ENCODE measurements at regions not wholly inside any gene's neighbourhood (a gene's known extent, or its start where the extent isn't known, plus 50 kb on each side); places are given as distances from the start of the nearest gene placed in this dataset.
"Not testable (repeated sequence)": the region's sequence is repeated elsewhere in the genome, so short reads cannot be mapped to it uniquely, and the experiment has no call there.

DNA sequence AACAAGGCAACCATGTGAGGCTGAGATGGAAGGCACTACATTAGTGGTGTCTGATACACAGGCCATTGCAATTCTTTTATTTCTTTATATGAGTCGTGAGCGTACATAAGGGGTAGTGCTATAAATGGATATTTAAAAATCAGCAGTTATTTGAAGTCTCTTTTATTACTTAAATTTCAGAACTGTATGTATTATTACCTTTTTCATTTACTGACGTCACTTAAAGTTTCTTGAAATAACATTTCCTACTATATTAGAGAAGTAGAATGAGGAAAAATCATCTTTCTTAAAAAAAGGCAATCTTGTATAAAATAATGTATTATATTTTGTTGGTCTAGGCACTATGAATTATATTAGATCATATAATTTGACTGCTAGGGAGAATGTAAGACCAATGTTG lies 280.9 kb upstream of the CYLC2 start:
- DNase-seq: no peak

DNA sequence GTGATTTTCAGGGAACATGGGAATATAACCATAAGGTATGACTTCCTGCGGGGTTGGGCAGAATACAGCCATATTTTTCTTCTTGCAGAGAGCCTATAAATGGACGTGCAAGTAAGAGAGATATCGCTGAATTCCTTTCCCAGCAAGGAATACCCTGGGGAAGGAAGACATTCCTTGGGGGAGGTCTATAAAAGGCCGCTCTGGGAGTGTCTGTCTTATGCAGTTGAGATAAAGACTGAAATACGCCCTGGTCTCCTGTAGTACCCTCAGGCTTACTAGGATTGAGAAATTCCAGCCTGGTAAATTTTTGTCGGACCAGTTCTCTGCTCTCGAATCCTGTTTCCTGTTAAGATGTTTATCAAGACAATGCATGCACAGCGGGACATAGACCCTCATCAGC lies 282.2 kb upstream of the CYLC2 start:
- DNase-seq: not testable (repeated sequence)

DNA sequence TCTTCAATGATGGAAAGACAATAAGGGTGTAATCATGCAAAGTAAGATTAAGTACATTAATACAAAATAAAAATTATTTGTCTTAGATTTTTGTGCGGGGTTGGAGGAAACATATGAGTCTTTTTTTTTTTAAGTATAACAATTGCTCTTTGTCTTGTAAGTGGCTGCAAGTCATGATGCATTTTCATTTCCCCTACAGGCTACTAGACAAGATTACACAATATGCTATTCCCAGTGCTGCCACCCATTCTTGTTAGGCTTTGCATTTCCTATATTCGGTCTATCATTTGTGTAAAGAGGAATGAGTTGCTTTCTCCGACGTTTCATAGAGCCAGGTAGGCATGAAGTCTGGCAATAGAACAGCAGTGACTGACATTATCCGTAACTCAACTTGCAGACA lies 294.2 kb upstream of the CYLC2 start:
- DNase-seq: no peak

DNA sequence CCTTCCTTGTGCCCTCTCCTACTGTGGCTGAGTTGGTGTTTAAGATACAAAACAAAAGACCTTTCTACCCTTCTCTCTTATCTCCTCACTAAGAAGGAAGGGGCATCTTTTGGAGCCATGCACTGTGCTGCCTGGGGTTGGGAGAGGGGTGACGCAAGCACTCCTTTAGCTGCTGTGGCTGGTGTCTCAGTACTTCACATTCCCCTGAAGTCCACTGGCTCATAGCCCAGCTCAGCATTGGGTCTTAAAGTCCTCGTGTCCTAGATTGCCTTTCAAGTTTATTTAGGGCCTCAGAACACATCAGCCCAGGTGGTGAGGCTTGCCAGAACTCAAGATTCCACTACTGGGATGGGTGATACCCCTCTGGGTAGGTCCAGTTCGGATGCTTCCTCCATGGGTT lies 325.9 kb upstream of the CYLC2 start:
- no peak for DNase-seq

DNA sequence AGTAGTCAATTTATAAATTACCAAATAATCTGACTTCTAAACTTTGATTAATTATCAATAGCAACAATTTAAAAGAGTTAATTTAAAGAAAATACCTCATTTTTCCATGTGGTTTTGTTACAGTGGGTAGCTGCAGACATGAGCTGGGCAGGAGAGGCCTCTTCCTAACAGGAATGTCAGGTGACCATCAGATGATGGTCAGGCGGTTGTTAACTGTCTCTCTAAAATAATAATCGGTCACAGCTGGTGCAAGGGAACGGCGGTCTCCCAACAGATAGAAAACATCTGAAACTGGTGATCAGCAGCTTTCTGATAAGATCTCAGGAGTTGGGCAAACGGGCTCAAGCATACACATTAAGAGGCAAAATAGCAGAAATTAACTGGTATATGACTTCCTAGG lies 342.7 kb upstream of the CYLC2 start:
- DNase-seq: no peak

DNA sequence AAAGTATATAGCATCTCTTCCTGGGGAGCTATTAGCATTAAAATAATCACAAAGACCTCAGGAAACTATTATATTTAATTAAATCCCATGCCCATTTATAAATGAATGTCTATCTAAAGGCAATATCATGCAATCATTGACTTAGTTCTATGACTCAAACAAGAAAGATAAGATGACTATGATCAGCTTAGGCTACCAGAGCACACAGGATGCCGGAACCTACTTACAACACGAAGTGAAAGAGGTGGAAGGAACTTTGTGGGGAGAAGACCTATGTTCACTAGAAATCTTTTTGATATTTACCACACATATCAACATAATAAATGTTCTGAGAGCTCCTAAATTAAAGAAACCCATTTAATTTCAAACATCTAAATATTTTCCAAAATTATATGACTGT lies 344.2 kb upstream of the CYLC2 start:
- DNase-seq: no peak

DNA sequence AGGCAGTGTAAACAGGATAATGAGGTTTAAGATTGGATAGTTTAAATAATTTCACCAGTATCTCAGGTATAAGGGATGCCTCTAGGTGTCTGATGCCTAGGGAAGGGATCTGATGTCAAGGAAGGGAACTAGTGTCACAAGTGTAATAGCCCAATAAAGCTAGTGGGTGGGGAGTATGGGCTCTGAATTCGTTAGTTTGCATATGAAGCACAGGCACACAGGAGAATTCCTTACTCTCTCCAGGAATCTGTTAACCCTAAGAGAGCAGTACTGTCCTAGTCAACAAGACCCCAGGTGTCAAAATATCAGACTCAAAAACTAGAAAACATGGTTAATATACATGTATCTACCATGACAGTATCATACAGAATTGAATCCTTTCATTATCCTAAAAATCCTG lies 352.5 kb upstream of the CYLC2 start:
- no peak for DNase-seq

DNA sequence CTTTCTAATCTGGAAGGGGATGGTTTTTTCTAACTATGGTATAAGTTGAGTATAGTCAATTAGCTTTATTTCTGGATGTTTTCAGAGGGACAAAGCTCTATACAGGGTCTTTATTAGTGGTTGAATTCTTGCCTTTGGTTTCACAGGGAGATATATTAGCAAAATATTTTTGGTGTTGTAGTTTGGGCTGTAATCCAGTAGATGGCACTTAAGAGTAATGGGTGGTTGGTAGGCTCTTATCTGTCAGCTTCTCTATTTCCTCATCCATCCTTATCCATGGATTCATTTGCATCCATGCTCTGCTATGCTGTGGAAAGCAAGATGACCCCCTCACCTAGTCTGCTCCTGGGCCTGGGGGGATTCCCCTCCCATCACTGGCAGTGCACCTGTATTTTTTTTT lies 363.6 kb upstream of the CYLC2 start:
- DNase-seq: no peak

DNA sequence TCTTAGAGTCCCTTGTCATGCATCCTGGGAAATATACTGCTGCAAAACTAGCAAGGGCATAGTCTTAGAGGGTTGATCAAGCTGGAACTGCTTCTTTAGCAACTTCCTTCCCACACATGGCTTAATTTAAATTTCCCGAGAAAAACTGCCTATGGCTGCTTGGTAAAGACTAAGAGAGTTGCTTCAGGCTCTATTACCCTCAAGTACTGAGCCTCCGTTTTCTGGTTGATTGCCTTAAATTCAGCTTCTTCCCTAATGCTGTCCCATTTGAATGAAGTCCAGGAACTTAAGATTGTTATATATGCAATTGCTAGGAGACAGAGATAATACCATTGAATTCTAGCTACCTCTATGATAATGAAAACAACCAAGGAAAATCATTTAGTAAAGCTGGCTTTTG lies 385.7 kb upstream of the CYLC2 start:
- DNase-seq: no peak

DNA sequence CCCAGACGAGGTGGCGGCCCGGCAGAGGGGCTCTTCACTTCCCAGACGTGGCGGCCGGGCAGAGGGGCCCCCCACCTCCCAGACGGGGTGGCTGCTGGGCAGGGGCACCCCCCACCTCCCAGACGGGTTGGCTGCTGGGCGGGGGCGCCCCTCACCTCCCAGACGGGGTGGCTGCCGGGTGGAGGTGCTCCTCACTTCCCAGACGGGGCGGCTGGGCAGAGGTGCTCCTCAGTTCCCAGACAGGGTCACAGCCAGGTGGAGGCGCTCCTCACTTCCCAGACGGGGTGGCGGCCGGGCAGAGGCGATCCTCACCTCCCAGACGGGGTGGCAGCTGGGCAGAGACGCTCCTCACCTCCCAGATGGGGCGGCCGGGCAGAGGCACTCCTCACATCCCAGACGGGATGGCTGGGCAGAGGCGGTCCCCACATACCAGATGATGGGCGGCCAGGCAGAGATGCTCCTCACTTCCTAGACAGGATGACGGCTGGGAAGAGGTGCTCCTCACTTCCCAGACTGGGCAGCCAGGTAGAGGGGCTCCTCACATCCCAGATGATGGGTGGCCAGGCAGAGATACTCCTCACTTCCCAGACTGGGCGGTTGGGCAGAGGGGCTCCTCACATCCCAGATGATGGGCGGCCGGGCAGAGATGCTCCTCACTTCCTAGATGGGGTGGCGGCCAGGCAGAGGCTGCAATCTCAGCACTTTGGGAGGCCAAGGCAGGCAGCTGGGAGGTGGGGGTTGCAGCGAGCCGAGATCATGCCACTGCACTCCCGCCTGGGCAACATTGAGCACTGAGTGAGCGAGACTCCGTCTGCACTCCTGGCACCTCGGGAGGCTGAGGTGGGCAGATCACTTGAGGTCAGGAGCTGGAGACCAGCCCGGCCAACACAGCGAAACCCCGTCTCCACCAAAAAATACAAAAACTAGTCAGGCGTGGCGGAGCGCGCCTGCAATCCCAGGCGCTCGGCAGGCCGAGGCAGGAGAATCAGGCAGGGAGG lies 391.6 kb upstream of the CYLC2 start:
- DNase-seq: not testable (repeated sequence)

DNA sequence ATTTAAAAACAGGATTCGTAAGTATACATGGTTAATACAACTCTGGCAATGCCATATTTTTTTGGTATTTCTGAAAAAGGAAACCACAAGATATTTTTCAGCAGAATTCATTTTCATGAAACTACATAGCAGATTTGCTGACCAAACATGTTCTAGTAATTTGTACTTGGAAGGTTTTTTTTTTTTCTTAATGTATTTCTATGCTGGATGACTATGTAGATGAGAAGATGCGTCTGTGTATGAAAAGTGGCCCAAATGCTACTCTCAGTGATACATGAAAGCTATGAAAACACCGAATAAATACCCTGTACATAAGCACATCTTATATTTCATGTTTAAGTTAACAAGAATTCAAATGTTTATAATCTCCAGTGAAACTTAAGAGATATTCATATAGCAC lies 400.9 kb upstream of the CYLC2 start:
- DNase-seq: no peak

DNA sequence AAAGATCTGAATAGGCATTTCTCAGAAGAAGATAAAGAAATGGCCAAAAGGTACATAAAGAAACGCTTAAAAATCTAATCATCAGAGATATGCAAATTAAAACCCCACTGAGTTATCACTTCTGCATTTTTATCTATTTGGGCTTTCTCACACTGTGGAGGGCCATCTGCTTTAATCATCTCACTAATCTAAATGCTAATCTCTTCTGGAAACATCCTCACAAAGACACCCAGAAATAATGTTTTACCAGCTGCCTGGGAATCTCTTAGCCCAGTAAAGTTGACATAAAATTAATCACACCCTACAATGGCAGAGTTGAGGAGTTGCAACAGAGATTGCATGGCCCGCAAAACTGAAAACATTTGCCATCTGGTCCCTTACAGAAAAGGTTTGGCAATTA lies 407.9 kb upstream of the CYLC2 start:
- DNase-seq: no peak

DNA sequence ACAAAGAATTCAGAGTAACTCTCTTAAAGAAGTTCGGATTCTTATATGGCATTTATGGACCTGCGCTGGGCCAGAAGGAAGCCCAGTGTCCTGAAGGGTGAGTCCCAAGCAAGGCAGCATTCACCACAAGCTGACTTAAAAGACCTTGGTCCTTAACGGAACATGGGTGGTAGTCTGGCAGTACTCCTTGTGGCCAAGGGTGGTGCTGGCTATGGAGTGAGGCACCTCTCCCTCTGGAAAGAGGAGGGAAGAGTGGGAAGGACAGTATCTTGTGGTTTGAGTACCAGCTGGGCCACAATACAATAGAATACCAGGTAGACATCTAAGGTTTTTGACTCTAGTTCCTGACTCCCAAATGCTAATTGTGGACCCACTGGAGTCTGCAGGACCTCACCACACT lies 425.7 kb upstream of the CYLC2 start:
- no peak for DNase-seq

DNA sequence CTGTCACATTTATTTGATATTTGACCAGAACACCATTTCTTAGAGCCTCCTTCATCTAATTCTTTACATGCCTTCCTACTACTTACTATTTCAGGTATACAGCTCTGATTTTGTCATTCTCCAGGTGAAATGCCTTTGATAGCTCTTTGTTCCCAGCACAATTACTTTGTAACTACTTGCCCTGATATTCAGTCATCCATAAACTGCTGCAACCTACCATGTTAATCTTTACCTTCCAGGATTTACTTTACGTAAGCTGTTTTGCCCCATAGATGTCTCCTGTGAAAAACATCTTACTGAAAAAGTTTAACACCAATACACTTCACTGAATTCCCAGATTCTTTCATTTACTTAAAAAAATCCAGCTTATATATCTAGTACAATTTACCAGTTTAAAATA lies 443.8 kb upstream of the CYLC2 start:
- DNase-seq: no peak

DNA sequence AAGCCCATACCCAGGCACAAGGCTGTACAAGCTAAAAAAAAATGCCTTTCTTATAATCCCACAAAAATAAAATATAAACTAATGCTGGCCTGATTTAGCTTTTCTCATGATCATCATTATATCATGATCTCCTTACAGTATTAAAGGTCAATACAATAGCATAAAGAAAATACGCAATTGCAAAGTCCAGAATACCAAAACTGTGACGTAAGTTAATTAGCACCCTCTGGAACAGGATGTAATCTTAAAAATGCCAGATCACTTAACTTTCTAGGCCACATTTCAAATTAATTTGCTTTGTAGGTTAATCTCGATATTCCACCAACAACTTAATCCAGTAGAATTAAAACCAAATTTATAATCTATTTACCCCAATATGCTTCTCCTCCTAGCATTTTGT lies 444.2 kb upstream of the CYLC2 start:
- DNase-seq: no peak

DNA sequence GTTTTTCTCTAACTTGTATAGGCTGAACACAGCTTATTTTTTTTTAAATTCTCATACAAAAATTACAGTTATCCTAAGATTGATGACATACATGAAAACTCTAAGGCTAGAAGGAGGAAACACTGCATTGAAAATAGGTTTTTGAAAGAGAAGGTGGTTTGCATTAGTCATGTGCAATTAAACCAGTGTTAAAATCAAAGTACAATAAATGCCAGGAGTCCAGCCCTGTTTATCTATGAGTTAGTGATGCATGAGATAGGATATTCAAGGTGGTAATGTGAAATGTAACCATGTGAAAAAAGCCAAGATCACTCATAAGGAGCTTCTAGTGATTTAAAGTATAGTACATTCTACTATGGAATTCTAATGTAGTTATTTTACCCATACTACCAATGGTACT lies 444.9 kb upstream of the CYLC2 start:
- no peak for DNase-seq

DNA sequence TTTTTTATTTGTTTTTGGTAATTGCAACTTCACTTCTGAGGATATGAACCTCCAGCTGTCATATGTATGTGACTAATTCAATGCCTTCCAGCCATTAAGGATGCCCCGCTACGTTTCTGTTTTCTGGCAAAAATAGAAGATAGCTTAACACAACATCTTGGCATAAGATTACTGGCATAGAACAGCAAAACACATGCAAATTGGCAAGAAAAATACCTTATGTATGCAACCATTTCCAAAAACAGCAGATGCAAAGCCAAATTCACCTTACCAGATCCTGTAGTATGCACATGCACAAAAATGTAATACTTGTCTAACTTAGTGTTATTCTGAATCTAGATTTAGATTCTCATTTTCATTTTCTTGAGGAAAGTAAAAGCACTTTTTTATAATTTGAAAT lies 461.1 kb upstream of the CYLC2 start:
- no peak for DNase-seq

DNA sequence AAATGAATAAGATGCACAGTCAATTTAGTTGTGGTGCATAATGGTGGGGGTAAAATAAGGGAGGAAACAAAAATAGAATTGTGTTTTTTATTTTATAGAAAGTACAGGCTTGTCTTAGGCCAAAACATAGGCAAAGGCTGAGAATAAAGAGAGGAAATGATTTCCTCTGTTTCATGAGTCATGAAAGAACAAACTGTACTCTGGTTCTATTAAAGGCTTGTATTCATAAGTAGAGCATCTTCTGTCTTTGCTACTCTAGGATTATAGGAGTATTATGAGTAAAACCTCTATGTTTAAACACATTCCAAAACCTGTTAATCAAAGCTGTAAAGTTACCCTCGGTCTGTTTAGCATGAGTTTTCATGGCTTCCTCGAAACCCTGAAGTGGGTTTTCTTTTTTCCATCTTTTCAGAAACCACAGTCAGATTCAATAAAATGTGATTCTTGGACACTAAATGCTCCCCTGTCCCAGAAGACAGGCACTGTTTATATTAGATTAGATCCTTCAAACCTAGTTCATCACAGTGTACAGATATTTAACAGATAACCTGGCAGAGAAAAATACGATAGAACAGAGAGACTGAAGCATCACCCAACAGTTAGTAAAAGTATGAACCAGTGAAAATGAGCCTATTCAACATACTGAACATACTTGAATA lies 473.9 kb upstream of the CYLC2 start:
- DNase-seq: no peak

DNA sequence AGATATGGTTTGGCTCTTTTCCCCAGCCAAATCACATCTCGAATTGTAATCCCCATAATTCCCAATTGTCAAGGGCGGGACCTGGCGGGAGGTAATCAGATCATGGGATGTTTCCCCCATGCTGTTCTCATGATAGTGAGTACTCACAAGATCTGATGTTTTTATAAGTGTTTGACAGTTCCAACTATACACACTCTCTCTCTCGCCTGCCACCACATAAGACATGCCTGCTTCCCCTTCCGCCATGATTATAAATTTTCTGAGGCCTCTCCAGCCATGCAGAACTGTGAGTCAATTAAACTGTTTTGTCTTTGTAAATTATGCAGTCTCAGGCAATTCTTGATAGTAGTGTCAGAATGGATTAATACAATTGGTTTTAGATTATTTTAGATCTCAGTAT lies 475.7 kb upstream of the CYLC2 start:
- no peak for DNase-seq

DNA sequence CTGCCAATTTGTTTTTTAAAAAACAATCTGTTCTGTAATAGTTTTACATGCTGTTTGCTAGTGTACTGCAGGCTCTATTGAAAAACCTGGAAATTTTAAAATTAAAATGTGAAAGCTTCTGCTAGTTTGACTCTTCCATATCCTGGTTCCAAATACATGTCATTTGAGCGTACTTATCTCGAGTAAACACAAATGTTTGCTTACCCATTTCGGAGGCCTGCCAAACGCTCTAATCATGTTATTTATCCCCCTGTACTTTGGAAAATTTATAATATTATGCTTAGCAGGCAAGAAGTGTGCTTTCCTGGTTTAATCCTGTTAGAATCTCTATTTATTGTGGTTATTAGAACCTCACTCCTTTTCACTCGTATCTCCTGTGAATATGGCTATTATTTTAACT lies 476.8 kb upstream of the CYLC2 start:
- no peak for DNase-seq

DNA sequence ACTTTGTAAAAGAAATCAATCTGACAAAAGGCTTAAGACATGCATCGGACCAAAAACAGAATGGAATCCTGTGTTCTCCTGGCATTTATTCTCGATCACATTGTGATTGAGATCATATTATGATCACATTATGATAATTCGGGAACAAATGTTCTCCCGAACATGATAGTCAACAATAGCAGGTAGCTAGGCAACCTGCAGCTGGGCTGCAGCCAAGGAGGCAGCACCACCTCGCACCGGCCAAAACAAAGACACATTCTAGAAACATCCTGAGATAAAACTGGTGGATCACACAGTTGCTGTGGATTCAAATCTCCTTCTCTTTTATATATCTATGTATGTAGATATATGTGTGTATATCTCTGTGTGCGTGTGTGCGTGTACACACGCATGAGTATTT lies 480.6 kb upstream of the CYLC2 start:
- no peak for DNase-seq

DNA sequence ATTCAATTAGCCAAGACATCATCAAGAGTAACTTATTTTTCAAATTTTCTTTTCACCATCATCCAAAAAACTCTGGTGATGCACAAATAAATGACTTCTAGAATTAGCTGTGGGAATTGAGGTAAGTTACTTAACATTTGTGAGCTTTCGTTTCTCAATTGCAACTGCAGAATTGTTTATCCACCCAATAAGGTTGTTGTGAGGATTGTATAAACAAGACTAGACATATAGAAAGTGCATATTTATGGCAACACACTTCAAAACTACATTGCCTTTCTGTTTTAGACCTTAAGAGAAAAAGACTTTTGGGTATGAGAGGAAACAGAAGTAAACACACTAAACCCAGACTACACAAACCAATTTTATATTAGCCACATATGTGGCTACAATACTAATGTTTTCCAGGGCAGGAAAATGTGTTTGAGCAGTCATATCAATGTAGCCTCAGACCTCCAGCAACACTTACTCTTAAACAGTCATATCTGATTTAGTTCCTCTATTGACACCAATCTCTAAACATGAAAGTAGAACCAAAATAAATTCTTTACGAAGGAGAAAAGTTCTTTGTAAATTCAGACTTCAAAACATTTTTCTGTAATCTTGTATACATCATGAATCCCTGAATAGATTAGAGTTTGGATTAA lies 488.0 kb upstream of the CYLC2 start:
- no peak for DNase-seq

DNA sequence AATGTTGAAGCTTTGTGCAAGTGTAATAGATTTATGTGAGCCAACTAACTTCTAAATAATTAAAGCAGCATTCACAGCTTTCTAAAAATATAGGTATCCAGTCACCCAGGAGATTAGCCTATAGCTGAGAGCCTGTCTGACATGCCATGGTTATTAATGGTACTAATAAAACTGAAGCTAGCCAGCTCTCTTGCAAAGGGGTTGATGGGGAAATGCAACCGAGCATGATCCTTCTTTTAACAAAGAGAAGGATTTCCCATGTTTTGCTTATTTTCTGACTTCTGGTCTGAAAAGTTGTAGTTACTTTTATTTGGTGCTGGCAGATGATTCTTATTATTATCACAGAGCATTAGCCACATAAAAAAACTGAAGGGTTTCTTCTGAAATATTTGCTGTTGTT lies 488.7 kb upstream of the CYLC2 start:
- DNase-seq: no peak

DNA sequence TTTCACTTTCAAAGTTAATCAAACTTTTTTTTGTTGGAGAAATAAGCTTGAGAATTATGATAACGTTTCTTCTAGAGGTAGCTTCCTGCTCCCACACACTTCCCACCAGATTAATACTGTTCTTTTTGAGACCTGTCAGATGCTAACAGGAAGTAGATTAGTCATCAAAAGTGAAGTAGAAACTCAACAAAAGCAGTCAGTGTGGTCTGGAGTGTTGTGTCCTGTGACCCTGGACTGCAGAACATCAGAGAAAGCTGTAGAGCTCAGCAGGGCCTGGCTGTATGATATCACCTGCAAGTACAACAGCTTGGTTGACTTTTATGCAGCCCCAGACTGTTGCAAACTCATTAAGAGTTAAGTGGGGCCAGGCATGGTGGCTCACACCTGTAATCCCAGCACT lies 495.7 kb upstream of the CYLC2 start:
- no peak for DNase-seq

All from NCI-H1417 treated with DMSO at 0.1 percent for 48 hours (cell line).